ENCODE measurements at regions not wholly inside any gene's neighbourhood (a gene's known extent, or its start where the extent isn't known, plus 50 kb on each side); places are given as distances from the start of the nearest gene placed in this dataset.

DNA sequence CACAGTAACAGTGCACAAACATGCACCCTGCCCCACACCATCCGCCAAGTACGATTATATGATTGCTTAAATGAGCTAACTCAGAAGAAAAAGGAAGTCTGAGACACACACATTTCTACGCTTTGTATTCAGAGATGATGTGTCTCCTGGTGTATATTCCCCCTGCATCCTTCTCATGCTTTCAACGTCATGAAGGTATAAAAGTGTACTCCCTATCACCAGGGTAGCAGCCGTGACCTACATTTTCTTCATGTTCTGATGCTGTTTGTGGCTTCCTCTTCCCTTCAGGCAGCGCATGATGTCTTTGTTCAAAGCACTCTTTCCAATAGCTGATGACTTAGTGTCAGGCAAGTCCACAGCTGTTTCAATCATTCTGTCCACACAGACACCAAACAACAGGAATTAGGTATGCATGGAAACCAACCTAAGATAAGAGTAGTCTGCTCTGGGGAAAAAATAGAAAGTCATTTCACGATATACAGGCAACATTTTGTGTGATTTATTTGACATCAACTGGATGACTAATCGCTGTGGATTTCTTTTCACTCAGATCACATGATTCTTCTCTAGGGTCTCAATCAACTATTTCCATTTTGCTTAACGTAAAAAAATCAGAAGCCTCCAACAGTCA lies 269.4 kb upstream of the PTGER4 start:
- TF ChIP-seq, protein P1, sequence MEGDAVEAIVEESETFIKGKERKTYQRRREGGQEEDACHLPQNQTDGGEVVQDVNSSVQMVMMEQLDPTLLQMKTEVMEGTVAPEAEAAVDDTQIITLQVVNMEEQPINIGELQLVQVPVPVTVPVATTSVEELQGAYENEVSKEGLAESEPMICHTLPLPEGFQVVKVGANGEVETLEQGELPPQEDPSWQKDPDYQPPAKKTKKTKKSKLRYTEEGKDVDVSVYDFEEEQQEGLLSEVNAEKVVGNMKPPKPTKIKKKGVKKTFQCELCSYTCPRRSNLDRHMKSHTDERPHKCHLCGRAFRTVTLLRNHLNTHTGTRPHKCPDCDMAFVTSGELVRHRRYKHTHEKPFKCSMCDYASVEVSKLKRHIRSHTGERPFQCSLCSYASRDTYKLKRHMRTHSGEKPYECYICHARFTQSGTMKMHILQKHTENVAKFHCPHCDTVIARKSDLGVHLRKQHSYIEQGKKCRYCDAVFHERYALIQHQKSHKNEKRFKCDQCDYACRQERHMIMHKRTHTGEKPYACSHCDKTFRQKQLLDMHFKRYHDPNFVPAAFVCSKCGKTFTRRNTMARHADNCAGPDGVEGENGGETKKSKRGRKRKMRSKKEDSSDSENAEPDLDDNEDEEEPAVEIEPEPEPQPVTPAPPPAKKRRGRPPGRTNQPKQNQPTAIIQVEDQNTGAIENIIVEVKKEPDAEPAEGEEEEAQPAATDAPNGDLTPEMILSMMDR (IDR thresholded peaks at IDR 0.05): no peak
- no peak for TF ChIP-seq POLR2A (IDR thresholded peaks at IDR 0.05)

Measured in heart left ventricle (tissue), 13 donors.